H1 (cell line): ENCODE measurements at regions not wholly inside any gene's neighbourhood (a gene's known extent, or its start where the extent isn't known, plus 50 kb on each side); places are given as distances from the start of the nearest gene placed in this dataset.
A peak's percentile ranks its signal among the peaks of the same experiment; 100 is the strongest.

Experiments used
- CTCF ChIA-PET: fragments of 300-600 bp; sonication (Branson Sonifier 250); formaldehyde crosslinking; loops from one replicate; lab custom pipeline; 2021; ENCODE audit not compliant: partially characterized antibody; lab: Charles Lee
- POLR2A ChIA-PET: fragments of 300-600 bp; sonication (Branson Sonifier 250); formaldehyde crosslinking; loops from one replicate; lab custom pipeline; 2021; ENCODE audit warnings: inconsistent platforms; ENCODE audit not compliant: partially characterized antibody; lab: Charles Lee
- DNase-seq, 2 experiments: peaks; one replicate each; pipeline versions ENCODE4 v3.0.0 to v3.0.0-alpha.2; 2010 to 2022; ENCODE audit warnings: low spot score in 2 of 2, low read depth in 1 of 2, mixed read lengths in 1 of 2
- FAIRE-seq: peaks from 2 replicates; lab custom pipeline; 2011; peaks lifted over from hg19 to GRCh38; lab: Jason Lieb, UNC
- H2AFZ ChIP-seq: 2 replicates; pipeline ENCODE4 v1.8.1; 2012; ENCODE audit warnings: low read length, inconsistent platforms
- H2AK5ac ChIP-seq: 2 replicates; pipeline ENCODE4 v1.6.1; 2013; ENCODE audit warnings: low read depth, low read length
- H2BK120ac ChIP-seq: replicated peaks from 2 replicates; pipeline ENCODE3; 2013; ENCODE audit warnings: low read depth, low read length, inconsistent platforms
- H2BK12ac ChIP-seq: 2 replicates; pipeline ENCODE4 v1.6.1; 2013; ENCODE audit warnings: low read depth, low read length
- H2BK15ac ChIP-seq: 2 replicates; pipeline ENCODE4 v1.6.1; 2013; ENCODE audit warnings: low read length
- H2BK20ac ChIP-seq: 2 replicates; pipeline ENCODE4 v1.6.1; 2013; ENCODE audit warnings: low read length
- H2BK5ac ChIP-seq: 2 replicates; pipeline ENCODE4 v1.6.1; 2013; ENCODE audit warnings: low read depth, low read length
- H3K14ac ChIP-seq: 2 replicates; pipeline ENCODE4 v1.6.1; 2013; ENCODE audit warnings: inconsistent platforms; ENCODE audit not compliant: insufficient read length
- H3K18ac ChIP-seq: 2 replicates; pipeline ENCODE4 v1.6.1; 2013; ENCODE audit warnings: low read length; ENCODE audit errors: extremely low read depth
- H3K23ac ChIP-seq: 2 replicates; pipeline ENCODE4 v1.6.1; 2013; ENCODE audit warnings: inconsistent platforms; ENCODE audit not compliant: insufficient read length
- H3K23me2 ChIP-seq: 2 replicates; pipeline ENCODE4 v1.6.1; 2013; ENCODE audit warnings: low read depth, low read length
- H3K27ac ChIP-seq: 2 replicates; pipeline ENCODE4 v1.6.1; 2011; ENCODE audit warnings: low read depth, low read length, inconsistent platforms
- H3K27me3 ChIP-seq, 4 experiments: replicated peaks in 1 of 4; 1 replicate in 1 of 4; 2 replicates in 3 of 4; pipeline versions ENCODE4 v1.6.1 to v1.8.1; 2011 to 2013; ENCODE audit warnings: low read length in 3 of 4, mild to moderate bottlenecking in 3 of 4, inconsistent platforms in 2 of 4, mixed read lengths in 2 of 4, moderate library complexity in 1 of 4; ENCODE audit not compliant: control insufficient read depth in 3 of 4, insufficient read depth in 3 of 4; ENCODE audit errors: extremely low read depth in 1 of 4
- H3K36me3 ChIP-seq, 4 experiments: 2 replicates each; pipeline versions ENCODE4 v1.6.1 to v1.8.1; 2011 to 2013; ENCODE audit warnings: mild to moderate bottlenecking in 4 of 4, low read length in 3 of 4, moderate library complexity in 2 of 4, control low read depth in 1 of 4, inconsistent platforms in 1 of 4; ENCODE audit not compliant: insufficient read depth in 4 of 4, control insufficient read depth in 2 of 4
- H3K4ac ChIP-seq: replicated peaks from 2 replicates; pipeline ENCODE3; 2013; ENCODE audit warnings: low read length, low read depth, mixed read lengths, inconsistent platforms; ENCODE audit not compliant: insufficient read length
- H3K4me1 ChIP-seq, 4 experiments: replicated peaks in 1 of 4; 1 replicate in 1 of 4; 2 replicates in 3 of 4; pipeline versions ENCODE4 v1.6.1 to v1.8.1; 2011 to 2013; ENCODE audit warnings: low read length in 3 of 4, inconsistent platforms in 2 of 4, mixed read lengths in 1 of 4; ENCODE audit not compliant: insufficient read depth in 4 of 4, control insufficient read depth in 3 of 4
- H3K4me2 ChIP-seq, 2 experiments: 2 replicates each; pipeline versions ENCODE4 v1.6.1 to v1.8.1; 2011 to 2013; ENCODE audit warnings: low read depth in 2 of 2, low read length in 2 of 2, control low read depth in 1 of 2, inconsistent platforms in 1 of 2, mild to moderate bottlenecking in 1 of 2; ENCODE audit not compliant: insufficient read depth in 1 of 2
- H3K4me3 ChIP-seq, 4 experiments: fragments of 200-600, 300-600 bp in 1 of 4; sonication (generic), shearing (Covaris generic), sonication (Bioruptor Twin) in 1 of 4; 2 replicates each; pipeline versions ENCODE4 v1.5.1 to v1.8.1; 2011 to 2016; ENCODE audit warnings: low read length in 4 of 4, low read depth in 3 of 4, control low read depth in 2 of 4, inconsistent platforms in 2 of 4, mild to moderate bottlenecking in 2 of 4, mixed read lengths in 1 of 4, moderate library complexity in 1 of 4; ENCODE audit not compliant: insufficient read depth in 2 of 4; ENCODE audit errors: extremely low read depth in 1 of 4
- H3K56ac ChIP-seq: replicated peaks from 2 replicates; pipeline ENCODE3; 2013; ENCODE audit warnings: low read depth, mild to moderate bottlenecking, mixed read lengths, low read length, inconsistent platforms; ENCODE audit not compliant: insufficient read length
- H3K79me1 ChIP-seq: 2 replicates; pipeline ENCODE4 v1.6.1; 2013; ENCODE audit warnings: low read depth, low read length, control low read depth
- H3K79me2 ChIP-seq, 2 experiments: 2 replicates each; pipeline versions ENCODE4 v1.6.1 to v1.8.1; 2012 to 2013; ENCODE audit warnings: low read length in 2 of 2, mild to moderate bottlenecking in 2 of 2, inconsistent platforms in 1 of 2; ENCODE audit not compliant: insufficient read depth in 2 of 2, control insufficient read depth in 1 of 2
- H3K9ac ChIP-seq, 4 experiments: replicated peaks in 1 of 4; 1 replicate in 1 of 4; 2 replicates in 3 of 4; pipeline versions ENCODE4 v1.6.1 to v1.8.1; 2011 to 2013; ENCODE audit warnings: low read depth in 3 of 4, low read length in 3 of 4, control low read depth in 2 of 4, mild to moderate bottlenecking in 2 of 4, moderate library complexity in 2 of 4, inconsistent platforms in 1 of 4; ENCODE audit errors: extremely low read depth in 1 of 4
- H3K9me3 ChIP-seq, 2 experiments: 2 replicates each; pipeline versions ENCODE4 v1.6.1 to v1.8.1; 2012 to 2013; ENCODE audit warnings: mild to moderate bottlenecking in 2 of 2, moderate library complexity in 2 of 2, control low read depth in 1 of 2, inconsistent platforms in 1 of 2, low read depth in 1 of 2, low read length in 1 of 2, mixed read lengths in 1 of 2; ENCODE audit not compliant: insufficient read depth in 2 of 2
- H4K20me1 ChIP-seq, 2 experiments: replicated peaks in 1 of 2; 2 replicates each; pipeline versions ENCODE3 to v1.8.1; 2011 to 2013; ENCODE audit warnings: inconsistent platforms in 2 of 2, low read length in 2 of 2, mild to moderate bottlenecking in 1 of 2; ENCODE audit not compliant: insufficient read depth in 2 of 2, control insufficient read depth in 1 of 2
- H4K5ac ChIP-seq: 2 replicates; pipeline ENCODE4 v1.6.1; 2013; ENCODE audit warnings: low read length, low read depth, mixed read lengths, inconsistent platforms; ENCODE audit not compliant: insufficient read length
- H4K8ac ChIP-seq: 2 replicates; pipeline ENCODE4 v1.8.0; 2013; ENCODE audit warnings: mild to moderate bottlenecking, moderate library complexity, low read length, inconsistent platforms; ENCODE audit not compliant: insufficient read depth; ENCODE audit errors: extremely low read depth
- H4K91ac ChIP-seq: replicated peaks from 2 replicates; pipeline ENCODE3; 2013; ENCODE audit warnings: low read length, mixed read lengths, inconsistent platforms; ENCODE audit not compliant: insufficient read length
- CREB1 ChIP-seq: IDR thresholded peaks from 2 replicates; pipeline ENCODE4 v1.6.1; 2012; ENCODE audit warnings: inconsistent platforms
- EGR1 ChIP-seq: IDR thresholded peaks from 2 replicates; pipeline ENCODE4 v1.6.1; 2011; ENCODE audit warnings: low read depth, low read length, borderline replicate concordance
- HDAC2 ChIP-seq, 2 experiments: fragments of 300-600 bp in 1 of 2; sonication (generic) in 1 of 2; IDR thresholded peaks; 2 replicates each; pipeline ENCODE4 v1.6.1; 2011 to 2012; ENCODE audit warnings: low read depth in 2 of 2, low read length in 2 of 2, mild to moderate bottlenecking in 2 of 2, moderate library complexity in 2 of 2, borderline replicate concordance in 1 of 2, inconsistent platforms in 1 of 2
- KDM4A ChIP-seq: IDR thresholded peaks from one replicate; pipeline ENCODE4 v1.7.1; 2012; ENCODE audit warnings: low read depth, mild to moderate bottlenecking, moderate library complexity, low read length, inconsistent platforms; ENCODE audit not compliant: severe bottlenecking
- NANOG ChIP-seq: IDR thresholded peaks from 2 replicates; pipeline ENCODE4 v1.6.1; 2011; ENCODE audit warnings: low read length, low read depth, mild to moderate bottlenecking, inconsistent platforms; ENCODE audit not compliant: insufficient read depth, poor library complexity, severe bottlenecking
- POLR2AphosphoS5 ChIP-seq: IDR thresholded peaks from 2 replicates; pipeline ENCODE4 v1.6.1; 2011; ENCODE audit warnings: low read depth, low read length
- POU5F1 ChIP-seq: IDR thresholded peaks from 2 replicates; pipeline ENCODE4 v1.6.1; 2011; ENCODE audit warnings: low read depth, mild to moderate bottlenecking, low read length, moderate library complexity
- TAF7 ChIP-seq: optimal IDR thresholded peaks from 2 replicates; pipeline ENCODE3; 2011; ENCODE audit warnings: low read depth, mild to moderate bottlenecking, inconsistent platforms, low read length, moderate library complexity, borderline replicate concordance
- WGBS, 2 experiments: shearing (Covaris generic) in 1 of 2; methylation state at CpG; one replicate each; pipeline versions ENCODE4 v1.1.6 to v1.1.7; 2013 to 2015; ENCODE audit warnings: low lambda C conversion rate in 2 of 2, mixed read lengths in 2 of 2, inconsistent platforms in 1 of 2, low coverage in 1 of 2, missing lambda C conversion rate in 1 of 2; ENCODE audit not compliant: insufficient replicate concordance in 2 of 2, insufficient coverage in 1 of 2, insufficient read length in 1 of 2; ENCODE audit errors: extremely low coverage in 1 of 2, missing lambda C conversion rate in 1 of 2; 5-methylcytosine and 5-hydroxymethylcytosine counted together

GRCh38 chr3:176219970-176220369, 977.3 kb downstream of the TBL1XR1 start:
- Histone ChIP-seq H3K79me1 (no peaks in the 10 kb centered on the region), H2AK5ac (no peak overlapping the region), H3K23me2 (no peaks in the 10 kb centered on the region), H3K27ac (no peak overlapping the region), H2BK120ac (no peak overlapping the region), H2BK5ac (no peak overlapping the region), H3K23ac (no peak overlapping the region), H2AFZ (no peak overlapping the region), H3K4me1 (no peaks in the 10 kb centered on the region), H4K91ac (no peak overlapping the region), H3K27me3 (no peaks in the 10 kb centered on the region), H3K56ac (no peak overlapping the region), H3K9ac (no peak overlapping the region), H3K79me2 (no peaks in the 10 kb centered on the region), H3K18ac (no peak overlapping the region), H2BK20ac (no peak overlapping the region), H4K20me1 (no peaks in the 10 kb centered on the region), H3K4ac (no peak overlapping the region), H2BK12ac (no peak overlapping the region), H4K5ac (no peak overlapping the region), H3K4me2 (peak overlapping the region in 1 of 2 experiments; percentile 22; a peak in 1 of 4 replicates), H3K36me3 (no peaks in the 10 kb centered on the region), H2BK15ac (no peak overlapping the region), H4K8ac (no peak overlapping the region), H3K9me3 (no peaks in the 10 kb centered on the region), H3K14ac (no peak overlapping the region), H3K4me3 (no peak overlapping the region)
- POLR2A ChIA-PET, result interaction anchor here (1.7 kb wide), 1 partner anchor 157 kb away, joined by 5 read pairs; no protein-coding TSS in a partner anchor
- FAIRE-seq, result no peak
- peak in 1 of 2 experiments; percentile 21 for DNase-seq
- CTCF ChIA-PET, result interaction anchor here (1.1 to 1.2 kb wide), 2 partner anchors 9 to 210 kb away, joined by 3 to 7 read pairs; no protein-coding TSS in a partner anchor
- TF ChIP-seq CREB1 (no peak), NANOG (peak; percentile 85), KDM4A (no peak), EGR1 (no peak), POLR2AphosphoS5 (no peak), HDAC2 (IDR thresholded peaks at IDR 0.05; ENCODE audit: borderline replicate concordance in 1 of 2, low read depth in 2 of 2, low read length in 2 of 2) (no peak), TAF7 (no peak), POU5F1 (peak; percentile 49; the same call in 1 of the 2 replicates)
- WGBS, 2 experiments, result 66% methylated on average over 4 of the region's 4 CpGs; no CpG with 5 or more reads in 1 of the 2 experiments
